Lung microvascular endothelial cell (primary cell): ENCODE measurements at regions not wholly inside any gene's neighbourhood (a gene's known extent, or its start where the extent isn't known, plus 50 kb on each side); places are given as distances from the start of the nearest gene placed in this dataset.
"Not testable (repeated sequence)": the region's sequence is repeated elsewhere in the genome, so short reads cannot be mapped to it uniquely, and the experiment has no call there.

Source experiments
- DNase-seq, 2 donors: peaks; one replicate each; pipeline versions ENCODE4 v3.0.0 to v3.0.0-alpha.2; 2010; ENCODE audit warnings: low read depth in 2 of 2

- DNase-seq: not testable (repeated sequence)
Observed at GRCh38 chr2:89795530-89795929, 1104.1 kb downstream of the RPIA start.

GRCh38 chr2:89797320-89798038 is 1106.0 kb downstream of the RPIA start:
- DNase-seq: no peak

GRCh38 chr2:89801207-89801606 is 1109.7 kb downstream of the RPIA start:
- DNase-seq: not testable (repeated sequence)

GRCh38 chr2:89806363-89806762 is 1114.9 kb downstream of the RPIA start:
- DNase-seq: not testable (repeated sequence)

- no peak for DNase-seq
Observed at GRCh38 chr2:89811295-89811694, 1119.8 kb downstream of the RPIA start.

- not testable (repeated sequence) for DNase-seq
Observed at GRCh38 chr2:89811910-89812309, 1120.4 kb downstream of the RPIA start.

GRCh38 chr2:89814359-89814758 is 1122.9 kb downstream of the RPIA start:
- not testable (repeated sequence) for DNase-seq

GRCh38 chr2:89818873-89819272 is 1127.4 kb downstream of the RPIA start:
- no peak for DNase-seq

GRCh38 chr2:89819809-89820208 is 1128.3 kb downstream of the RPIA start:
- DNase-seq: no peak

GRCh38 chr2:89820248-89820647 is 1128.8 kb downstream of the RPIA start:
- DNase-seq: no peak

GRCh38 chr2:89821455-89821945 is 1130.0 kb downstream of the RPIA start:
- no peak for DNase-seq

- not testable (repeated sequence) for DNase-seq
Observed at GRCh38 chr2:89822342-89822741, 1130.9 kb downstream of the RPIA start.

GRCh38 chr2:89823556-89823955 is 1132.1 kb downstream of the RPIA start:
- DNase-seq: no peak

GRCh38 chr2:89825034-89825433 is 1133.6 kb downstream of the RPIA start:
- no peak for DNase-seq

GRCh38 chr2:89826741-89827140 is 1135.3 kb downstream of the RPIA start:
- not testable (repeated sequence) for DNase-seq

GRCh38 chr2:89827829-89828228 is 1136.4 kb downstream of the RPIA start:
- DNase-seq: not testable (repeated sequence)

GRCh38 chr2:89828416-89828815 is 1136.9 kb downstream of the RPIA start:
- peak in 1 of 2 donors; percentile 25 for DNase-seq

GRCh38 chr2:89828961-89829631 is 1137.6 kb downstream of the RPIA start:
- peak; percentile 25 to 34 for DNase-seq

GRCh38 chr2:89829828-89830227 is 1138.4 kb downstream of the RPIA start:
- DNase-seq: peak in 1 of 2 donors; percentile 24

- not testable (repeated sequence) for DNase-seq
Observed at GRCh38 chr2:89830341-89831218, 1139.1 kb downstream of the RPIA start.

- DNase-seq: peak in 1 of 2 donors; percentile 36
Observed at GRCh38 chr2:89831641-89832498, 1140.4 kb downstream of the RPIA start.
